GM19468 (cell line): ENCODE measurements at regions not wholly inside any gene's neighbourhood (a gene's known extent, or its start where the extent isn't known, plus 50 kb on each side); places are given as distances from the start of the nearest gene placed in this dataset.
"Not testable (repeated sequence)": the region's sequence is repeated elsewhere in the genome, so short reads cannot be mapped to it uniquely, and the experiment has no call there.

Experiments
- ATAC-seq: cut with Tn5 transposase; IDR thresholded peaks from one replicate; pipeline ENCODE4 v1.9.1; 2021; ENCODE audit warnings: mild to moderate bottlenecking, moderate library complexity, moderate number of reproducible peaks; ENCODE audit not compliant: unreplicated experiment; ENCODE audit errors: extremely low read depth

GRCh38 chr6:106751501-106752252 lies 122.3 kb downstream of the QRSL1 start:
- ATAC-seq, result no peak

GRCh38 chr6:106750946-106751345 lies 121.6 kb downstream of the QRSL1 start:
- ATAC-seq, result no peak

- no peak for ATAC-seq
Measured at GRCh38 chr6:106750142-106750918, 121.0 kb downstream of the QRSL1 start.

GRCh38 chr6:106749609-106750008 lies 120.2 kb downstream of the QRSL1 start:
- ATAC-seq, result no peak

GRCh38 chr6:106748547-106749207 lies 119.3 kb downstream of the QRSL1 start:
- ATAC-seq, result no peak

DNA sequence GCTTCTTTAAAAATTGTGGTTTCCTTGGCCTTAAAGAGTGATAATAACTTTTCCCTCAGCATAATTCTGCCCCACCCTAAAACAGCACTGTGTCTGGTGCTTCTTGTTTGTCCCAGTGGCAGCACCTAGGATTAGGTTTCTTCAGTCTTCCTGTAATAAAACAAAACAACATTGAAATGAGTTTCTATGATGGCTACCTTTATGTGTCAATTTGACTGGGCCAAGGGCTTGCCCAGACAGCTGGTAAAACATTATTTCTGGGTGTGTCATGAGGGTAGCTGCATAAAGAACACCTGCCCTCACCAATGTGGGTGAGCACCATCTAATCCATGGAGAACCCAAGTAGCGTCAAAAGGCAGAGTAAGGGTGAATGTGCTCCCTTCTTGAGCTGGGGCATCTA lies 117.8 kb downstream of the QRSL1 start:
- ATAC-seq, result no peak

DNA sequence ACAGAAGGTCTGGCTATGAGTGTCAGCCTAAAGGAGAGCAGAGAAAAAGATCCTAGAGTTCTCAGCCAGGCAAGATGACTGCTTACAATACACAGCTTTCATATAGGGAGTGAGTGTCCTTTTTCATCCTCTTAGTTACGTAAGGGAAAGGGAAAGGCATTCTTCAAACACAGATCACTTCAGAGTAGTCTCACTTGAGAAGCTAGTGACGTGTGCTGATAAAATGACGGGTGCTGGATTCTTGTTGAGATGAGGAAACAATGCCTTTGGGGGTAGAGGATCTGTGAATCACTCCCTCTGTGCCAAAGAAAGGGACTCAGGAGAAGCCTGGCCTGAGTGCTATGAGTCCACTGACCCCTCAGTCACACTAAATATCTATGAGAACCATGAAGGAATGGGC lies 117.3 kb downstream of the QRSL1 start:
- no peak for ATAC-seq

DNA sequence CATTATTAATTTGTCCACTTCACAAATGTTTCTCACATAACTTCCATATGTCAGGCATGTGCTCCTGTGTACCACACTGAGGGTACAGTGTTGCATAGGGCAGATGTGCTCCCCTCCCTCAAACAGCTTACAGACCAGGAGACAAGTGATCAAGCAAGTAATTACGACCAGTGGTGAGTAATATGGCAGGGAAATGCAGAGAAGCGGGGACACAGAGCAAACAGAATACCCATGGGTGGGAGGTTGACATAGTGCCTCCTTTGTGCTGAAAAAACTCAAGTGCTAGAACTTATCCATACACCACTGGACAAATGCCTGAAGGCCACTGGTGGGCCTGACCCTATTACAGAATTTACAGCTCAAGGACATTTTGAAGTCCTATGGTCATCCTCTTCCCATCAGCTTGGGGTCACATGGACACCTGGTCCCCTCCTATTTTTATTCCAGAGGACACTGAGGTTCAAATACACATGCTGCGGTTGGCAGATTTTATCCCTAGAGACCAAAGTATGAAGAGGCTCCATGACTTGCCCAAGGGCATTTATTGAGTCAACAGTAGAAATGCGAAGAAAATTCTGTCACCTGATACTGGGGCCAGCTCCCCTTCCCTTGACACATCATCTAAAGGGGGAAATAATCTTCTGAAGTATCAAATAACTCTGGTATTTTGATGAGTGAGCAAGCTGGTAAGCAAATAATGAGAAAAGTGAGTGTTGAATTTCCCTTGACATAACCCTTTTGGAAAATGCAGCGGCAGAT lies 116.6 kb downstream of the QRSL1 start:
- ATAC-seq, result no peak

GRCh38 chr6:106745197-106745770 lies 115.9 kb downstream of the QRSL1 start:
- ATAC-seq, result no peak

DNA sequence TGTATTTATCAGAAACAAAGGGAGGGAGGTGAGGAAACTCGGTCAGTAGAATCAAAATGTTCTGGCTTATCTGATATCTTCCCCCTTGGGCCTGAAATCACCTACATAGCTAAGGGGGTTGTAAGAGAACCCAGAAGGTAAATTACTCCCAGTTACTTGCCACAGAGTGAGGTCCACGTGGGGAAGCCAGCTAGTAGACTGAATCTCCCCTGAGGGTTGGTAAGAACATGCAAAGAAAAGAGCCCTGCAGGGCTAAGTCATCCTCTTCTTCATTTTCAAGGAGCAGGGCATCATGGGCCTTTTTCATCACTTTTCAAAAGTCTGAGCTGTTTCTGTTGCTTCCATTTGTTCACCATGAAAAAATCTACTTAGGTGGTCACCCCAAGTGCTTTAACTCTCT lies 115.4 kb downstream of the QRSL1 start:
- ATAC-seq, result no peak

DNA sequence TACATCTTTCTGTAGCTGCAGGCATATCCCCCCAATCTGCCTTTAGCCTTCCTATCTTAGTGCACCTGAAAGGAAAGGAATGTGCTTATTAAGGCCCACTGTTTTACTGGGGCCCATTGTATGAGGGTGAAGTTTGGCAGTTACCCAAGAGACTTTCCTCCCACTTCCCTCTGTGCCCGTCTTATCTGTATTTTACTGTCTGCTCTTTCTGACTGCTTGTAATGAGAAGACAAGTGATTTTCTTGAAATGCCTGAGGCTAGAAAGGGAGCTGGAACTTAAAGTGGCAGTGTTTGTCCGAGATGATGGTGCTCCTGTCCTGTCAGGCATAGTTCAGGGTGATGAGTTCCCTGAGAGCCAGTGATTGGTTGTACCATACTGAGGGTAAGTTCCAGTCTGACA lies 114.7 kb downstream of the QRSL1 start:
- not testable (repeated sequence) for ATAC-seq

GRCh38 chr6:106743612-106744011 lies 114.2 kb downstream of the QRSL1 start:
- ATAC-seq, result no peak

DNA sequence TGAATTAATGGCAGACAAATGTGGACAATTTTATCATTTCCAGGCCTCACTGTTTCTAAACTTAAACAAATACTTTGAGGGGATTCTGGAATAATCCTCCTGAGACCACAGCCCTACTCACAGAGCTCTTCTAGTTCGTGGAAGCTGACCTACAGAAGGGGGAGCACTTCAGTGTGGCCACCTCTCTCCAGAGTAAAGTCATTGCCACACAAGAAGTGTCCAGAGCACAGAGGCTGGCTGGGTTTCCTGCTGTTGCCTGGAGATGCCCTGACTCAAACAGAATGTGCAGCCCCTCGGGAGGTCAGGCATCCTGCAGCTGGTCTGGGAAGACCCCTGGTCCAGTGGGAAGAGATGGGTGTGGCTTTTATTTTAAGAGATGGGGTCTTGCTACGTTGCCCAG lies 110.9 kb downstream of the QRSL1 start:
- ATAC-seq, result no peak

DNA sequence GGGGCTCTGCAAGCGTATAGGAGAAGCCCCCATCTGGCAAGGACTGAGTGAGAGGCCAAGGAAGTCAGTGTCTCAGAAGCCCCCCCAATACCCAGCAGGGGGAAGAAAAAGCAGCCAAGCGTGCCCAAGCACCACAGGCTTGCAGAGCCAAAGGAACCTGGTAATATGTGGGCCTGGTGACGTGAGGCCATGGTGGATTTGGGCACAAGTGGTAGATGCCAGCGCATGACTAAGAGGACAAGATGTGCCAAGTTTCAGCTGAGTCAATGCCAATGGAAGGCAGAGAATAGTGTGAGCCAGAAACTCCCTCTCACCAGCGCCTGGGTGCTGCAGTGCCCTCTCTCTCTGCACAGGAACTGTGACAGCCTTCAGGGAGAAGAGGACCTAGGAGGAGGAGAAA lies 110.0 kb downstream of the QRSL1 start:
- no peak for ATAC-seq

DNA sequence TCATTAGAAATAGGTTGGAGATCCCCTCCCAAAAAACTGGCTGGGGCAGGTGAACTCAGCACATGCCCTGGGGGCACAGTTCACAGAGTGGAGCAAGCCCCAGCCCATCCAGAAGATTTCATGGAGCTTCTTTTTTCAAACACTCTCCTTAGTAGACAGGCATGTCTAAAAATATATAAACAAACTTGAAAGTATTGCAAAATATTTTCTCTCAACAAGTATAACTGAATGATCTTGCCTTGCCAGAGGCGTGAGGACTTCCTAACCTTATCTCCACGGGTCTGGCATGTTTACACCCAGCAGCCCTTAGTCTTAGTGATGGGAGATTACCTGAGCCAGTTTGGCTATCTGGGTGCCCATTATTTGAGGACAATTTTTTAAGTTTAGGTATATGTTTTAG lies 107.1 kb downstream of the QRSL1 start:
- ATAC-seq, result no peak

GRCh38 chr6:106735828-106736227 lies 106.5 kb downstream of the QRSL1 start:
- ATAC-seq, result no peak

- no peak for ATAC-seq
Measured at GRCh38 chr6:106735136-106735633, 105.8 kb downstream of the QRSL1 start.

DNA sequence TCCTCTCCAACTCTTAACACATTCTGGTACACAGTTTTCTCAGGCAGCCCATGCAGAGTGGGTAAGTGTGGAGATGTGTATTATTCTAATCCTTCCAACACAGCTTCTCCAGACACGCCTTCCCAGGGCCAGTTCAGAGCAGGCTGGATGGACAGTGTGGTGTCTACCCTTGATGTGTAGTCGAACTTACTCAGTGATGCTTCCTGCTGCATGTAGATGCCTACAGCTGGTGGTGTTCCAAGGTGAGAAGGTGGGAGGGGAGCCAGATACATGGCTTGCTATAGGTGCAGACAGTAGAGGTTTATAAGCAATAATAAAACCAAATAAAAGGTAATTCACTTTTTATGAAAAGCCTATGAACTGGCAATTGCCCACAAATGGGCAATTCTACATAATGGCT lies 104.0 kb downstream of the QRSL1 start:
- no peak for ATAC-seq

GRCh38 chr6:106732376-106732940 lies 103.1 kb downstream of the QRSL1 start:
- no peak for ATAC-seq

DNA sequence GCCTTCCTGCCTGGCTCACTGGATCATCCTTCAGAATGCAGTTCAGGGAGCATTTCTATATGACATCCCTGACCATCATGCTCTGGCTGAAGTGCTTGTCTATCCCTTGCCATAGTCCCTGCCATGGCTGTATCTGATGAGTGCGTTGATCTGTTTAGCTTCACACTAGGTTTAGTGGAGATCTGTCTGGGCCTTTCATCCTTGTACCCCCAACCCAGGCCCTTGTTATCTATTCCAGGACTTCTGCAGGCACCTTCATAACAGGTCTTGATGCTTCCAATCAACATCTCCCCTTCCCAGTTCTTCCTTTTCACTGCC lies 102.4 kb downstream of the QRSL1 start:
- ATAC-seq, result no peak
